Transverse colon (tissue), 4 donors: ENCODE measurements at regions not wholly inside any gene's neighbourhood (a gene's known extent, or its start where the extent isn't known, plus 50 kb on each side); places are given as distances from the start of the nearest gene placed in this dataset.

Experiments
- DNase-seq: peaks from one replicate; pipeline ENCODE4 v3.0.0-alpha.2; 2019
- H3K27ac ChIP-seq, 4 donors: fragments of 200-600 bp; sonication (generic); 2 replicates each; pipeline ENCODE4 v1.5.1; 2016 to 2018; ENCODE audit warnings: inconsistent platforms in 4 of 4
- H3K27me3 ChIP-seq: fragments of 200-600 bp; sonication (generic); 2 replicates; pipeline ENCODE4 v1.5.1; 2017; ENCODE audit warnings: inconsistent platforms
- H3K36me3 ChIP-seq, 4 donors: fragments of 200-600 bp; sonication (generic); 2 replicates each; pipeline ENCODE4 v1.5.1; 2017 to 2019; ENCODE audit warnings: inconsistent platforms in 4 of 4
- H3K4me1 ChIP-seq, 4 donors: fragments of 200-600 bp; sonication (generic); 2 replicates each; pipeline ENCODE4 v1.5.1; 2017 to 2020; ENCODE audit warnings: inconsistent platforms in 4 of 4
- H3K4me3 ChIP-seq, 4 donors: fragments of 200-600 bp; sonication (generic); 1 replicate in 1 of 4; 2 replicates in 3 of 4; pipeline versions ENCODE4 v1.5.1 to v1.6.1; 2017 to 2019; ENCODE audit warnings: inconsistent platforms in 4 of 4
- H3K9me3 ChIP-seq, 2 donors: fragments of 200-600 bp; sonication (generic); 2 replicates each; pipeline ENCODE4 v1.5.1; 2017 to 2019; ENCODE audit warnings: inconsistent platforms in 2 of 2
- EP300 ChIP-seq: sonication (generic); formaldehyde crosslinking; IDR thresholded peaks from one replicate; pipeline ENCODE4 v1.6.1; 2017; ENCODE audit warnings: antibody characterized with exemption, low read depth
- POLR2A ChIP-seq: fragments of 450-650 bp; IDR thresholded peaks from one replicate; pipeline ENCODE4 v1.6.1; 2016; ENCODE audit warnings: antibody characterized with exemption, mild to moderate bottlenecking, moderate library complexity
- POLR2AphosphoS5 ChIP-seq, 3 donors: sonication (generic); formaldehyde crosslinking; IDR thresholded peaks; one replicate each; pipeline ENCODE4 v1.6.1; 2016; ENCODE audit warnings: antibody characterized with exemption in 3 of 3
- WGBS, 2 donors: methylation state at CpG; one replicate each; pipeline ENCODE4 v1.1.5; 2018; ENCODE audit warnings: low coverage in 1 of 2; 5-methylcytosine and 5-hydroxymethylcytosine counted together
- in situ Hi-C, 4 donors: fragments of 200-750 bp; cut with MboI; loops; one replicate each; pipeline versions ENCODE4 v1.15.0 to v1.15.1; 2017; ENCODE audit warnings: low sequenced_read_pairs in 3 of 4, low pct_ligation_motif_present in 1 of 4, low pct_unique_long_range_greater_than_20kb in 1 of 4
- intact Hi-C: fragments of 100-400 bp; cut with DNase I; formaldehyde crosslinking; loops from one replicate; pipeline ENCODE4 v1.15.1; 2023; ENCODE audit warnings: low total_unique reads
- TF ChIP-seq, protein P1 (sequence below), 5 experiments: fragments of 200-600 bp in 3 of 5; fragments of 450-650 bp in 2 of 5; sonication (generic) in 3 of 5; IDR thresholded peaks; 1 replicate in 2 of 5; 2 replicates in 3 of 5; pipeline ENCODE4 v1.5.1; 2016 to 2017; ENCODE audit warnings: antibody characterized with exemption in 5 of 5, inconsistent platforms in 3 of 5, mild to moderate bottlenecking in 2 of 5, moderate library complexity in 1 of 5

DNA sequence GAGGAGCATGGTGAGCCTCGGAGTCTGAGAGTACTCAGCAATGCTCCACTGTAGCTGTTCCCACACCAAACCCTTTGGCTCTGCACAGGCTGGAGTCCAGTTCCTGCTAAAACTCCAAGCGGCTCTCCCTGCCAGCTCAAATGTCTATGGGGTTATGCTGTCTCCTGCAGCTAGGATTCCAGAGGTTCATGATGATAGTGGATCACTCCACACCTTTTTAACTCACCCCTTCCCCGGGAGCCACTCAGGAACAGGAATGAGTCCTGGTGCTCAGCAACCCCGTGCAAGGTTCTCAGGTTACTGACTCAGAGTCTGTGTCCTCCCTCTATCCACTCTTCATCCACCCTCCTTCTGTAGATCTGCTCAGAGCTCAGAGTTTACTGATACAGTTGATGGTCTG, 410.0 kb downstream of the CDH19 start:
- 76% methylated on average over 4 of the region's 4 CpGs; no CpG with 5 or more reads in 1 of the 2 donors for WGBS, 2 donors
- in situ Hi-C loops: no loop called here
- DNase-seq: no peak
- H3K9me3 ChIP-seq: no peaks in the 10 kb centered on the region
- H3K4me3 ChIP-seq: no peak overlapping the region
- intact Hi-C loops: no loop called here
- H3K27me3 ChIP-seq: no peaks in the 10 kb centered on the region
- no peaks in the 10 kb centered on the region for H3K36me3 ChIP-seq
- no peaks in the 10 kb centered on the region for H3K4me1 ChIP-seq
- no peak overlapping the region for H3K27ac ChIP-seq
- no peak for TF ChIP-seq EP300
- no peak for TF ChIP-seq POLR2A
- TF ChIP-seq, protein P1, sequence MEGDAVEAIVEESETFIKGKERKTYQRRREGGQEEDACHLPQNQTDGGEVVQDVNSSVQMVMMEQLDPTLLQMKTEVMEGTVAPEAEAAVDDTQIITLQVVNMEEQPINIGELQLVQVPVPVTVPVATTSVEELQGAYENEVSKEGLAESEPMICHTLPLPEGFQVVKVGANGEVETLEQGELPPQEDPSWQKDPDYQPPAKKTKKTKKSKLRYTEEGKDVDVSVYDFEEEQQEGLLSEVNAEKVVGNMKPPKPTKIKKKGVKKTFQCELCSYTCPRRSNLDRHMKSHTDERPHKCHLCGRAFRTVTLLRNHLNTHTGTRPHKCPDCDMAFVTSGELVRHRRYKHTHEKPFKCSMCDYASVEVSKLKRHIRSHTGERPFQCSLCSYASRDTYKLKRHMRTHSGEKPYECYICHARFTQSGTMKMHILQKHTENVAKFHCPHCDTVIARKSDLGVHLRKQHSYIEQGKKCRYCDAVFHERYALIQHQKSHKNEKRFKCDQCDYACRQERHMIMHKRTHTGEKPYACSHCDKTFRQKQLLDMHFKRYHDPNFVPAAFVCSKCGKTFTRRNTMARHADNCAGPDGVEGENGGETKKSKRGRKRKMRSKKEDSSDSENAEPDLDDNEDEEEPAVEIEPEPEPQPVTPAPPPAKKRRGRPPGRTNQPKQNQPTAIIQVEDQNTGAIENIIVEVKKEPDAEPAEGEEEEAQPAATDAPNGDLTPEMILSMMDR (IDR thresholded peaks at IDR 0.05): no peak
- no peak for TF ChIP-seq POLR2AphosphoS5 (IDR thresholded peaks at IDR 0.05)

DNA sequence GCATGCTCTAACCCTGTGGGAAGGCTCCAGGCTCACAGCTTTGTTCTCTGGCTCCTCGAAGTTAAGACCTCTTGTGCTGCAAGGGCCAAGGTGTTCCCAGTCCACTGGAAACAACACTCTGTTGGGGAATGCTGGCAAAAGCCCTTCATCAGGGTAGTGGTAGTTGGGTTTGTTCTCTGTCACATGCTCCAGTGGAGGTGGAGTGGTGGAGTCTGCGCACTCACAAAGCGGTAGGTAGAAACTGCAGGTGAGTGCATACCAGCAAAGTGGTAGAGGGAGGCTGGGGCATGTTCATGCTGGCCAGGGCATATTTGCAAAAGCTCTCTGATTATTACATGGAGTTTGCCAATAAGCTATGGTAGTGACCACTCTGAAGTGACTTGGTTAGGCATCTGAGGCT, 410.5 kb downstream of the CDH19 start:
- Histone ChIP-seq H3K27me3 (no peaks in the 10 kb centered on the region), H3K9me3 (no peaks in the 10 kb centered on the region), H3K4me3 (no peak overlapping the region), H3K4me1 (no peaks in the 10 kb centered on the region), H3K27ac (no peak overlapping the region), H3K36me3 (no peaks in the 10 kb centered on the region)
- DNase-seq: no peak
- in situ Hi-C loops: no loop called here
- intact Hi-C loops: no loop called here
- TF ChIP-seq POLR2A (no peak), EP300 (no peak), POLR2AphosphoS5 (IDR thresholded peaks at IDR 0.05) (no peak)
- TF ChIP-seq, protein P1 (IDR thresholded peaks at IDR 0.05): no peak
- 48% methylated on average over 3 of the region's 3 CpGs; no CpG with 5 or more reads in 1 of the 2 donors for WGBS, 2 donors

DNA sequence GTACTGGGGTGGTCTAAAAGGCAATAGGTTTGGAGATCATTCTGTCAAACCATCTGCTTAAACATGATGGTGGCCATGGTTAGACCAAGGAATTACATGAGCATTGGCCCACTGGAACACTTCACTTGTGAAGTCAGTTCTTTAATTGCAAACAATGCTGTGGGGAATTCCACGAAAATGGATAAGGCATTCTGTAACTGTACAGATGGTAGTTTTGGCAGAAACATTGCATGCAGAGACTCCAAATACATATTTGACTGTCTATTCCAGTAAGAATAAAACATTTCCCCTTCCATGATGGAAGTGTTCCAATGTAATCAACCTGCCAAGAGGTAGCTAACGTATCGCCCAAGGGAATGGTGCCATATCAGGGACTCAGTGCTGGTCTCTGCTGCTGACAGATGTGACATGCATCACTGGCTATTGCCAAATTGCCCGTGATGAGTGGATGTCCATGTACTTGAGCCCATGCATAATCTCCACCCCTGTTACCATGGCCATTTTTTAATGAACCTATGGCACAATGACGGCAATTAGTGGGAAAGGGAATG, 417.9 kb downstream of the CDH7 start:
- 80 to 84% methylated on average over 1 to 5 of the region's 5 CpGs for WGBS, 2 donors
- in situ Hi-C loops: no loop called here
- no peak for DNase-seq
- Histone ChIP-seq H3K27ac (no peak overlapping the region), H3K36me3 (no peaks in the 10 kb centered on the region), H3K4me1 (no peaks in the 10 kb centered on the region), H3K9me3 (no peaks in the 10 kb centered on the region), H3K27me3 (no peaks in the 10 kb centered on the region), H3K4me3 (no peak overlapping the region)
- no peak for TF ChIP-seq POLR2A
- TF ChIP-seq POLR2AphosphoS5 (IDR thresholded peaks at IDR 0.05): no peak
- TF ChIP-seq, protein P1 (IDR thresholded peaks at IDR 0.05): no peak
- no peak for TF ChIP-seq EP300
- intact Hi-C loops: no loop called here

DNA sequence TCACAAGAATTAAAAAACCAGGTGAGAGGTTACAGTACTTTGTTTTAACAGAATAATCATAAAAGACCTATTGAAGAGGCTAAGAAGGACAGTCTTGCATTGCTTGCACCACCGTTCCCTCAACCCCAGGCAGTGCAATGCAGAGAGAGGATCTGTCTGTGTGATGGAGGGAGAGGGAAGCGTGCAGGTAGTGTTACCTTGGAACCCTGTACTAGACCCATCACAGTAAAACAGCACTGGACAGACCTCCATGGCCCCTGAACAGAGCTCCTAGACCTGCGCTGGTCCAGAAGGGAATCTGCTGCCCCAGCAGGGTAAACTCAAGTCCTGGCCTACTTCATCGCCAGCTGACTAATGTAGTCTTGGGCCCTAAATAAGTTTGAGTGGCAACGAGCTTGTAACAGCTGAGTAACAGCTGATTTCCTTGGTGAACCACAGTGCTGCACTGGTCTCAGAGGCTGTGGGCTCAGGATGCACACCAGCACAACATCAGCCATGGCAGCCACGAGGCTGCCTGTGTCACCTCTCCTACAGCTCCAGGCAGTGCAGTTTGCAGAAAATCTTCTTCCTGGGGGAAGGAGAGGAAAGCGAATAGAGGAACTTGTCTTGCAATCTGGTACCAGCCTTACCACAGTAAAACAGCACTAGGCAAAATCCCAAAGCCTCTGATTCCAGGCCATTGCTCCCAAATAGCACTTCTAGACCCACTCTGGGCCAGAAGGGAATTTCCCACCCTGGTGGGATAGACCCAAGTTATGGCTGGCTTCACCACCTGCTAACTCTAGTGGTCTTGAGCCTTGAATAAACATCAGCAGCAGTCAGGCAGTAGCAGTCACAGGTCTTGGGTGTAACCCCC, 417.2 kb downstream of the CDH7 start:
- H3K4me3 ChIP-seq: no peak overlapping the region
- TF ChIP-seq EP300 (no peak), POLR2A (no peak), POLR2AphosphoS5 (IDR thresholded peaks at IDR 0.05) (no peak)
- TF ChIP-seq, protein P1 (IDR thresholded peaks at IDR 0.05): no peak
- intact Hi-C loops: no loop called here
- 79% methylated on average over 7 of the region's 7 CpGs; no CpG with 5 or more reads in 1 of the 2 donors for WGBS, 2 donors
- in situ Hi-C loops: no loop called here
- no peaks in the 10 kb centered on the region for H3K9me3 ChIP-seq
- no peaks in the 10 kb centered on the region for H3K4me1 ChIP-seq
- no peak for DNase-seq
- H3K36me3 ChIP-seq: no peaks in the 10 kb centered on the region
- no peaks in the 10 kb centered on the region for H3K27me3 ChIP-seq
- no peak overlapping the region for H3K27ac ChIP-seq
